Upper lobe of right lung (tissue), 1 donor: ENCODE measurements at regions not wholly inside any gene's neighbourhood (a gene's known extent, or its start where the extent isn't known, plus 50 kb on each side); places are given as distances from the start of the nearest gene placed in this dataset.

Experiments
- ATAC-seq: fragments of 200-7000 bp; cut with Tn5 transposase; one replicate; pipeline ENCODE4 v1.9.1; 2020; ENCODE audit warnings: mild to moderate bottlenecking, moderate library complexity
- DNase-seq: peaks from one replicate; pipeline ENCODE4 v3.0.0-alpha.2; 2020
- H3K27ac ChIP-seq: fragments of 200-600 bp; one replicate; pipeline ENCODE4 v1.8.0; 2022
- H3K27me3 ChIP-seq: fragments of 200-600 bp; one replicate; pipeline ENCODE4 v1.8.0; 2022; ENCODE audit warnings: mild to moderate bottlenecking
- H3K36me3 ChIP-seq: fragments of 200-600 bp; one replicate; pipeline ENCODE4 v1.8.0; 2022
- H3K4me1 ChIP-seq: fragments of 200-600 bp; one replicate; pipeline ENCODE4 v1.8.0; 2022
- H3K4me3 ChIP-seq: fragments of 200-600 bp; one replicate; pipeline ENCODE4 v1.8.0; 2022; ENCODE audit warnings: mild to moderate bottlenecking
- H3K9me3 ChIP-seq: fragments of 200-600 bp; one replicate; pipeline ENCODE4 v1.8.0; 2022
- intact Hi-C: fragments of 100-400 bp; cut with DNase I; formaldehyde crosslinking; loops from one replicate; pipeline ENCODE4 v1.11.0; 2022
- TF ChIP-seq, protein P1 (sequence below): fragments of 200-600 bp; IDR thresholded peaks from one replicate; pipeline ENCODE4 v1.8.0; 2022; ENCODE audit warnings: antibody characterized with exemption
- donor health status: DM: no; HTN: yes; CAD: no; lungs with severe emphysema.

DNA sequence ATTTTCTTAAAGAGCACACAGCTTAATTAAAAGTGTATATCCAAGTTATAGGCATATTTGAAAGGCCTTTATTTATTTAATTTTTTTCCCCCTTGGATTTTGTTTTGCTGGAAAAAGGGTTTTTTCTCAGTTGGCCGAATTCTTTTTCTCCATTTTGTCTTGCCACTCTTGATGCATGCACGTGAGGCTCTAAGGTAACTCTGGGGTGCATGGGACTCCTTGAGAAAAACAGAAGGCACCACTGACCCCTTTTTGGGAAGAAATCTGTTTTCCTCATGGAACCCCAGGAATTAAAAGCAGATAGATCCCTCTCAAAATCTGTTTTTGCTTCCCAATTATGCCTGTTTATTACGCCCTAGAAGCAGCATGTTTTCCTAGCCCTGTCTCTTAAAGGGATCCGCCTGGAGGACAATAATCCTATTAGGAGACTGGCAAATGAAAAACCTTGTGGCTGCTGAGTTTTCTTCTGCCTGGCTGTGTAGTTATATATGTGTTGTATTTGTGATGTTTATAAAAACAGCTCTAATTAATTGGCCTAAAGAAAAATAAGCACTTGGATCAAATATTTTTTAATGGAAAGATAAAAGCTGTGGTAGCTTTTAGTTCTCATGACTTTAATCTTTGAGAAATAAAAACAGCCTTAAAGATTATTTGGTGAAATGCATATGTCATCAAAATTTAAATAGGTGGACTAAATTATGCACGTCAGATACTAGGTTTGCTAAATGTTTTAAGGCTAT is 435.1 kb upstream of the CDH9 start:
- Histone ChIP-seq H3K4me1 (no peaks in the 10 kb centered on the region), H3K27me3 (no peaks in the 10 kb centered on the region), H3K27ac (no peak overlapping the region), H3K4me3 (no peak overlapping the region), H3K9me3 (no peaks in the 10 kb centered on the region), H3K36me3 (no peaks in the 10 kb centered on the region)
- no peak for DNase-seq
- no peak for ATAC-seq
- intact Hi-C loops, result no loop called here
- TF ChIP-seq, protein P1, sequence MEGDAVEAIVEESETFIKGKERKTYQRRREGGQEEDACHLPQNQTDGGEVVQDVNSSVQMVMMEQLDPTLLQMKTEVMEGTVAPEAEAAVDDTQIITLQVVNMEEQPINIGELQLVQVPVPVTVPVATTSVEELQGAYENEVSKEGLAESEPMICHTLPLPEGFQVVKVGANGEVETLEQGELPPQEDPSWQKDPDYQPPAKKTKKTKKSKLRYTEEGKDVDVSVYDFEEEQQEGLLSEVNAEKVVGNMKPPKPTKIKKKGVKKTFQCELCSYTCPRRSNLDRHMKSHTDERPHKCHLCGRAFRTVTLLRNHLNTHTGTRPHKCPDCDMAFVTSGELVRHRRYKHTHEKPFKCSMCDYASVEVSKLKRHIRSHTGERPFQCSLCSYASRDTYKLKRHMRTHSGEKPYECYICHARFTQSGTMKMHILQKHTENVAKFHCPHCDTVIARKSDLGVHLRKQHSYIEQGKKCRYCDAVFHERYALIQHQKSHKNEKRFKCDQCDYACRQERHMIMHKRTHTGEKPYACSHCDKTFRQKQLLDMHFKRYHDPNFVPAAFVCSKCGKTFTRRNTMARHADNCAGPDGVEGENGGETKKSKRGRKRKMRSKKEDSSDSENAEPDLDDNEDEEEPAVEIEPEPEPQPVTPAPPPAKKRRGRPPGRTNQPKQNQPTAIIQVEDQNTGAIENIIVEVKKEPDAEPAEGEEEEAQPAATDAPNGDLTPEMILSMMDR, result no peak

DNA sequence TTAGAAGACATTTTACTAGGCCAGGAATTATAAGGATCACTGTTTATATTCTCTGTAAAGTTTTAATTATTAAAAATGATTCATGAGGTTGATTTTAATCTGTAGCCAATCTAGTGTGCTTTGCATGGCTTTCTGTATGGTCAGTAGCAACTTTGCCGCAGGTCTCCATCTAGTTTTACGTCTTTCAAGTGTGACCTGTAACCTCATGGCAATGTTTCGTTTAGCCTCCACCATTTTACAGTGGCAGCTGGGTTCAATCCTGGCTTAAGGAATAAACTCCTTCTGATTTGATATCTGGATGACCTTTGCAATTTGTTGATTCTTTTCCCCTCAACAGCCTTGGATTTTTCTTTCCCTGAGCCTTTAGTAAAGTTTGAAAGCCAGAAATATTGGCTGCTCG is 434.5 kb upstream of the CDH9 start:
- no peaks in the 10 kb centered on the region for H3K36me3 ChIP-seq
- intact Hi-C loops, result no loop called here
- H3K27ac ChIP-seq, result no peak overlapping the region
- no peak overlapping the region for H3K4me3 ChIP-seq
- H3K9me3 ChIP-seq, result no peaks in the 10 kb centered on the region
- TF ChIP-seq, protein P1, result no peak
- no peaks in the 10 kb centered on the region for H3K27me3 ChIP-seq
- DNase-seq, result no peak
- no peaks in the 10 kb centered on the region for H3K4me1 ChIP-seq
- ATAC-seq, result no peak

DNA sequence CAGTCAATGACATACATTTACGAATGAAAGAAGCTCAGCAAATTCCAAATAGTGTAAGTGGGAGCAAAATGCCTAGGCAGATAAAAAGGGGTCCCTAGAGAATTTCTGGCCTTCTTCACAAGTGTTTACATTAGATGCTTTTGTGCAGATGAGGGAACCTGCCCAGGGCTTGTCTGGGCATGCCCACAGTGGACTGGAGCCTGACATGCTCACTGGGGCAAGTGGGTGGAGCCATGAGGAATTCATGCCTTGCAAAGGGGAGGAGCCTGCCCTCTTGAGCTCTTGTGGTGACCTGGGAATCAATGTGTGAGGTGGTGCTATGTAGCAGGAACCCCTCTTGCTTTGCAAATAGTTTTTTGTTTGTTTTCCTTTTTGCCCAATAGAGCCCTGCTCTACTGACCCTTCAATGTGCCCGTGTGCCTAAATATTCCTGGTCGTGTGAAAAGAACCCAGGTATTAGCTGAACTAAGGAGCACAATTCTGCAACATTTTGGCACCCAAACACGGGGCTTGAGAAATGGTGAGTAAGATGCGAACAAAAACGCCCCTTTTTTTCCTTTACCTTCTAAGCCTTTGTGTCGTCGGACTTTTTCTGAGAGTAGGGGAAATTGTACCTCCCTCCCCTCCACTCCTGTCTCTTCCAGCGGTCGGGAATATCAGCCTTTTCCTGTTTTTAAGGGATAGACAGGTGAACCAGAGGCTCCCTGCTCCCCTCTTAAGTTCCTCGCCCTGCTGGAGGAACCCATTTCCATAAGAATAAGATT is 433.8 kb upstream of the CDH9 start:
- H3K4me3 ChIP-seq, result no peak overlapping the region
- H3K27me3 ChIP-seq, result no peaks in the 10 kb centered on the region
- no peak overlapping the region for H3K27ac ChIP-seq
- H3K36me3 ChIP-seq, result no peaks in the 10 kb centered on the region
- TF ChIP-seq, protein P1, result no peak
- DNase-seq, result no peak
- no peaks in the 10 kb centered on the region for H3K9me3 ChIP-seq
- ATAC-seq, result no peak
- intact Hi-C loops, result no loop called here
- no peaks in the 10 kb centered on the region for H3K4me1 ChIP-seq

DNA sequence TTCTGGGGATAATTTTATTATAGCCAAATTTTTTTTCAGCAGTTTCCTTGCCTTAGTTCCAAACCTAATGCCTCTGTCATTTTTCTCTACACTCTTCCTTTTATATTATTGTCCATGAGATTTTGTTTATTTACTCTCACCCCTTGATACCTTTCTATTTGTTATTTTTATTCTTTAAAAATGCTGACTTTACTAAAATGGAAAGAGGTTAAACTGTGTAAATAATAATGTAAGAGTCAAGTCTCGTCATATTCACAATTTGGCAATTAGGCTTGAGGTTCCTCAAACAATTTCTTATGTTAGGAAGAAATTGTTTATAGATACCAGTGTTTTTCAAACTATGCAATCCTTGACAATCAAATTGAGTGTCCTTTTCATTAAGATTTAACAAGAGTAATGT is 428.6 kb upstream of the CDH9 start:
- TF ChIP-seq, protein P1, result no peak
- intact Hi-C loops, result no loop called here
- no peak overlapping the region for H3K27ac ChIP-seq
- DNase-seq (no peak), ATAC-seq (no peak)
- H3K9me3 ChIP-seq, result no peaks in the 10 kb centered on the region
- H3K27me3 ChIP-seq, result no peaks in the 10 kb centered on the region
- no peaks in the 10 kb centered on the region for H3K36me3 ChIP-seq
- H3K4me1 ChIP-seq, result no peaks in the 10 kb centered on the region
- no peak overlapping the region for H3K4me3 ChIP-seq

DNA sequence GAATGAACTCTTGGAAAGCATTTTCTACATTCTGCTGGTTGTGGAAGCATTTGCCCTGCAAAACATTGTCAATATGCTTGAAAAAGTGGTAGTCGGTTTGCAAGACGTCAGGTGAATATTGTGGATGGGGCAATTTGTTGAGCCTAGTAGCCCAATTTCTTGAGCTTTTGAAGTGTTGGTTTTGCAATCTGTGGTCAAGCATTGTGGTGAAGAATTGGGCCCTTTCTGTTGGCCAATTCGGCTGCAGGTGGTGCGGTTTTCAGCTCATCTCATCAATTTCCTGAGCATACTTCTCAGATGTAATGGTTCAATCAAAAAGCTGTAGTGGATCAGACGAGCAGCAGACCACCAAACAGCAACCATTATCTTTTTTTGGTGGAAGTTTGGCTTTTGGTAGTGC is 426.8 kb upstream of the CDH9 start:
- H3K27ac ChIP-seq, result no peak overlapping the region
- intact Hi-C loops, result no loop called here
- ATAC-seq, result no peak
- H3K9me3 ChIP-seq, result no peaks in the 10 kb centered on the region
- H3K4me3 ChIP-seq, result no peak overlapping the region
- TF ChIP-seq, protein P1, result no peak
- no peaks in the 10 kb centered on the region for H3K4me1 ChIP-seq
- no peaks in the 10 kb centered on the region for H3K36me3 ChIP-seq
- DNase-seq, result no peak
- no peaks in the 10 kb centered on the region for H3K27me3 ChIP-seq
